ENCODE measurements at regions not wholly inside any gene's neighbourhood (a gene's known extent, or its start where the extent isn't known, plus 50 kb on each side); places are given as distances from the start of the nearest gene placed in this dataset.
"Not testable (repeated sequence)": the region's sequence is repeated elsewhere in the genome, so short reads cannot be mapped to it uniquely, and the experiment has no call there.

- Histone ChIP-seq H3K23ac (ENCODE audit: low read depth, low read length, poor library complexity) (no peak overlapping the region), H3K4me2 (ENCODE audit: insufficient read depth, low read length, poor library complexity, severe bottlenecking) (no peak overlapping the region), H4K91ac (ENCODE audit: low read depth, low read length, poor library complexity) (no peak overlapping the region), H3K9ac (ENCODE audit: low read depth, low read length, poor library complexity) (no peak overlapping the region), H3K4me3 (ENCODE audit: low read length in 2 of 2) (no peak overlapping the region), H2BK5ac (ENCODE audit: low read length) (no peak overlapping the region), H3K18ac (ENCODE audit: low read length) (no peak overlapping the region), H3K79me1 (ENCODE audit: low read depth, low read length) (no peaks in the 10 kb centered on the region), H4K8ac (ENCODE audit: low read depth, low read length) (no peak overlapping the region), H2BK120ac (ENCODE audit: low read depth, low read length) (no peak overlapping the region), H2AK5ac (ENCODE audit: low read depth, low read length) (no peak overlapping the region), H3K14ac (ENCODE audit: low read length) (no peak overlapping the region), H3K36me3 (replicated peaks in 1 of 2; ENCODE audit: control insufficient read depth in 2 of 2, insufficient read depth in 2 of 2, low read length in 2 of 2) (no peaks in the 10 kb centered on the region), H3K27me3 (ENCODE audit: control insufficient read depth in 3 of 3, insufficient read depth in 3 of 3, low read depth in 1 of 3, low read length in 3 of 3) (no peaks in the 10 kb centered on the region), H3K4me1 (ENCODE audit: control insufficient read depth in 2 of 2, insufficient read depth in 1 of 2, low read depth in 1 of 2, low read length in 2 of 2) (no peaks in the 10 kb centered on the region), H2BK15ac (ENCODE audit: low read length) (no peak overlapping the region), H3K4ac (ENCODE audit: low read length) (no peak overlapping the region), H2BK12ac (ENCODE audit: low read length) (no peak overlapping the region), H3K9me3 (replicated peaks in 1 of 2; ENCODE audit: control insufficient read depth in 2 of 2, insufficient read depth in 1 of 2, low read depth in 1 of 2, low read length in 2 of 2) (no peaks in the 10 kb centered on the region), H3K27ac (replicated peaks; ENCODE audit: low read length) (no peak overlapping the region), H2AFZ (ENCODE audit: low read length) (no peak overlapping the region)
- DNase-seq (ENCODE audit: low spot score): no peak
- WGBS, 2 donors (ENCODE audit: extremely low coverage in 2 of 2, insufficient read length in 2 of 2, insufficient replicate concordance in 1 of 2): no CpG with 5 or more reads among the region's 4 CpGs
Observed at GRCh38 chr3:165613014-165613413, 224.2 kb downstream of the BCHE start.

GRCh38 chr3:165607221-165607620 lies 230.0 kb downstream of the BCHE start:
- Histone ChIP-seq H2BK15ac (ENCODE audit: low read length) (no peak overlapping the region), H3K9me3 (replicated peaks in 1 of 2; ENCODE audit: control insufficient read depth in 2 of 2, insufficient read depth in 1 of 2, low read depth in 1 of 2, low read length in 2 of 2) (no peaks in the 10 kb centered on the region), H3K27ac (replicated peaks; ENCODE audit: low read length) (no peak overlapping the region), H3K4me1 (ENCODE audit: control insufficient read depth in 2 of 2, insufficient read depth in 1 of 2, low read depth in 1 of 2, low read length in 2 of 2) (no peaks in the 10 kb centered on the region), H3K4me3 (ENCODE audit: low read length in 2 of 2) (no peak overlapping the region), H2AK5ac (ENCODE audit: low read depth, low read length) (no peak overlapping the region), H2AFZ (ENCODE audit: low read length) (no peak overlapping the region), H2BK12ac (ENCODE audit: low read length) (no peak overlapping the region), H3K14ac (ENCODE audit: low read length) (no peak overlapping the region), H3K79me1 (ENCODE audit: low read depth, low read length) (no peaks in the 10 kb centered on the region), H2BK5ac (ENCODE audit: low read length) (no peak overlapping the region), H3K9ac (ENCODE audit: low read depth, low read length, poor library complexity) (no peak overlapping the region), H3K27me3 (ENCODE audit: control insufficient read depth in 3 of 3, insufficient read depth in 3 of 3, low read depth in 1 of 3, low read length in 3 of 3) (no peaks in the 10 kb centered on the region), H3K36me3 (replicated peaks in 1 of 2; ENCODE audit: control insufficient read depth in 2 of 2, insufficient read depth in 2 of 2, low read length in 2 of 2) (no peaks in the 10 kb centered on the region), H3K4me2 (ENCODE audit: insufficient read depth, low read length, poor library complexity, severe bottlenecking) (no peak overlapping the region), H3K18ac (ENCODE audit: low read length) (no peak overlapping the region), H3K4ac (ENCODE audit: low read length) (no peak overlapping the region), H3K23ac (ENCODE audit: low read depth, low read length, poor library complexity) (no peak overlapping the region), H2BK120ac (ENCODE audit: low read depth, low read length) (no peak overlapping the region), H4K8ac (ENCODE audit: low read depth, low read length) (no peak overlapping the region), H4K91ac (ENCODE audit: low read depth, low read length, poor library complexity) (no peak overlapping the region)
- DNase-seq (ENCODE audit: low spot score): no peak

GRCh38 chr3:165603196-165603595 lies 234.0 kb downstream of the BCHE start:
- no peak overlapping the region for H4K8ac ChIP-seq (ENCODE audit: low read depth, low read length)
- no peaks in the 10 kb centered on the region for H3K4me1 ChIP-seq (ENCODE audit: control insufficient read depth in 2 of 2, insufficient read depth in 1 of 2, low read depth in 1 of 2, low read length in 2 of 2)
- no peak overlapping the region for H3K4me3 ChIP-seq (ENCODE audit: low read length in 2 of 2)
- no peak for DNase-seq (ENCODE audit: low spot score)
- no peak overlapping the region for H2BK15ac ChIP-seq (ENCODE audit: low read length)
- no peak overlapping the region for H2BK12ac ChIP-seq (ENCODE audit: low read length)
- H3K9ac ChIP-seq (ENCODE audit: low read depth, low read length, poor library complexity): no peak overlapping the region
- no peak overlapping the region for H3K4me2 ChIP-seq (ENCODE audit: insufficient read depth, low read length, poor library complexity, severe bottlenecking)
- H3K27me3 ChIP-seq (ENCODE audit: control insufficient read depth in 3 of 3, insufficient read depth in 3 of 3, low read depth in 1 of 3, low read length in 3 of 3): no peaks in the 10 kb centered on the region
- no peak overlapping the region for H3K18ac ChIP-seq (ENCODE audit: low read length)
- H3K23ac ChIP-seq (ENCODE audit: low read depth, low read length, poor library complexity): no peak overlapping the region
- H3K36me3 ChIP-seq (replicated peaks in 1 of 2; ENCODE audit: control insufficient read depth in 2 of 2, insufficient read depth in 2 of 2, low read length in 2 of 2): no peaks in the 10 kb centered on the region
- H2AFZ ChIP-seq (ENCODE audit: low read length): no peak overlapping the region
- H4K91ac ChIP-seq (ENCODE audit: low read depth, low read length, poor library complexity): no peak overlapping the region
- no peak overlapping the region for H2BK120ac ChIP-seq (ENCODE audit: low read depth, low read length)
- no peaks in the 10 kb centered on the region for H3K9me3 ChIP-seq (replicated peaks in 1 of 2; ENCODE audit: control insufficient read depth in 2 of 2, insufficient read depth in 1 of 2, low read depth in 1 of 2, low read length in 2 of 2)
- WGBS, 2 donors (ENCODE audit: extremely low coverage in 2 of 2, insufficient read length in 2 of 2, insufficient replicate concordance in 1 of 2): no CpG with 5 or more reads among the region's 2 CpGs
- no peak overlapping the region for H2AK5ac ChIP-seq (ENCODE audit: low read depth, low read length)
- H3K79me1 ChIP-seq (ENCODE audit: low read depth, low read length): no peaks in the 10 kb centered on the region
- H3K14ac ChIP-seq (ENCODE audit: low read length): no peak overlapping the region
- H2BK5ac ChIP-seq (ENCODE audit: low read length): no peak overlapping the region
- no peak overlapping the region for H3K27ac ChIP-seq (replicated peaks; ENCODE audit: low read length)
- H3K4ac ChIP-seq (ENCODE audit: low read length): no peak overlapping the region

- H2AFZ ChIP-seq (ENCODE audit: low read length); H3K36me3 ChIP-seq (replicated peaks in 1 of 2; ENCODE audit: control insufficient read depth in 2 of 2, insufficient read depth in 2 of 2, low read length in 2 of 2); DNase-seq (ENCODE audit: low spot score); H3K14ac ChIP-seq (ENCODE audit: low read length); H2AK5ac ChIP-seq (ENCODE audit: low read depth, low read length); H2BK5ac ChIP-seq (ENCODE audit: low read length); H3K4ac ChIP-seq (ENCODE audit: low read length); H3K4me3 ChIP-seq (ENCODE audit: low read length in 2 of 2); H3K27me3 ChIP-seq (ENCODE audit: control insufficient read depth in 3 of 3, insufficient read depth in 3 of 3, low read depth in 1 of 3, low read length in 3 of 3); H3K4me1 ChIP-seq (ENCODE audit: control insufficient read depth in 2 of 2, insufficient read depth in 1 of 2, low read depth in 1 of 2, low read length in 2 of 2); H3K4me2 ChIP-seq (ENCODE audit: insufficient read depth, low read length, poor library complexity, severe bottlenecking); H2BK120ac ChIP-seq (ENCODE audit: low read depth, low read length); H4K8ac ChIP-seq (ENCODE audit: low read depth, low read length); H2BK12ac ChIP-seq (ENCODE audit: low read length); H3K27ac ChIP-seq (replicated peaks; ENCODE audit: low read length); H3K79me1 ChIP-seq (ENCODE audit: low read depth, low read length); H3K9ac ChIP-seq (ENCODE audit: low read depth, low read length, poor library complexity); H2BK15ac ChIP-seq (ENCODE audit: low read length); H3K9me3 ChIP-seq (replicated peaks in 1 of 2; ENCODE audit: control insufficient read depth in 2 of 2, insufficient read depth in 1 of 2, low read depth in 1 of 2, low read length in 2 of 2); H4K91ac ChIP-seq (ENCODE audit: low read depth, low read length, poor library complexity); H3K23ac ChIP-seq (ENCODE audit: low read depth, low read length, poor library complexity); H3K18ac ChIP-seq (ENCODE audit: low read length): not testable (repeated sequence)
- WGBS, 2 donors (ENCODE audit: extremely low coverage in 2 of 2, insufficient read length in 2 of 2, insufficient replicate concordance in 1 of 2): no CpG with 5 or more reads among the region's 13 CpGs
Observed at GRCh38 chr3:165572566-165572965, 264.7 kb downstream of the BCHE start.
